HG03469 (cell line): ENCODE measurements at regions not wholly inside any gene's neighbourhood (a gene's known extent, or its start where the extent isn't known, plus 50 kb on each side); places are given as distances from the start of the nearest gene placed in this dataset.
"Not testable (repeated sequence)": the region's sequence is repeated elsewhere in the genome, so short reads cannot be mapped to it uniquely, and the experiment has no call there.

Source experiments
- ATAC-seq: cut with Tn5 transposase; IDR thresholded peaks from one replicate; pipeline ENCODE4 v1.9.1; 2021; ENCODE audit warnings: mild to moderate bottlenecking, moderate library complexity, moderate number of reproducible peaks; ENCODE audit not compliant: unreplicated experiment

- ATAC-seq, result no peak
Measured at GRCh38 chr10:80697926-80698325, 160.2 kb downstream of the SH2D4B start.

GRCh38 chr10:80699602-80700039 is 161.9 kb downstream of the SH2D4B start:
- ATAC-seq, result peak; percentile 65

DNA sequence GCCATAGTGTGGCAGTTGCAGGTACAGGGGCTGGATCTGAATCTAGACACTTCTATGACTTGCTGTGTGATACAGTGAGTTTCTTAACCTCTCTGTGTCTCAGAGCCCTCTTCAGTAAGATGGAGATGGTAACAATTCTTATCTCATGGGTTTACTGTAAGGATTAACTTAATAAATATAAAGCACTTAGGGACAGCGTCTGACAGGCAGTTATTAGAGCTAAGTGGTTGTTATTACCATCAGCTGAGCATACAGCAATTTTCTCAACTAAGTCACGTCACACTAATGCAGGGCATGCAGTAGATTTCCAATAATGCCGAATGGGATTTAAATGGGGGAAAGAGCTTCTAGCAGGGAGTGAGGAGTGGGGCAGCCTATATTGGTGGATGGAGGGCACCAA is 162.6 kb downstream of the SH2D4B start:
- no peak for ATAC-seq

DNA sequence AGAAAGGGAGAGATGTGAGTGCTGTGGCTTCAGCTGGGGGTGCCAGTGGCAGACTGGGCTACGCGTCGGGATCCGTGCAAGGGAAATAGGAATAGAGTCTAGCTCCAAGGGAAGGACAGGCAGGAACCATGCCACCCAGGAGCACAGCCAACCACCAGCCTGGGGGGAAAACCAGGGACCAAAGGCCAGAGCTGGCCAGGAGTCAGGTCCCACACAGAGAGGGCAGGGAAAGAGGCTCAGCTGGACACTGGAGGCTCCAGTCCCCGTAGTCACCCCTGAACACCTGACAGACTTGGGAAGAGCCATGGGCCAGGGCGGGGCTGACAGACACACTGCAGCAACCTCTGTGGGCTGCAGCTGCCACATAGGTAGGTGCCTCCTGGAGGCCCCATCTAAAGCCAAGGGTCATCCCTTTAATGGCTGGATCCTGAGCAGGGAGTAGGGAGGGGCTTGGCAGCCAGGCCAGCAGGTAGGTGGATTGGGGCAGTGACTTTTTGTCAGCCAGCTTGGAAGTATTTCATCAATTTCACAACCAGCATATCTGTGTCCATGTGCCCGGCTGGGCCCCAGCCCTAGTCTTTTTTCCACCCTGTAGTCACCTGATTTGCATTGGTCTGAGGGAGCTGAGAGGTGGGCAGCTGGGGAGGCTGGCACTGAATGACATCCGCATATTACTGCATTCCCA is 163.2 kb downstream of the SH2D4B start:
- ATAC-seq, result no peak

- no peak for ATAC-seq
Measured at GRCh38 chr10:80701706-80702105, 164.0 kb downstream of the SH2D4B start.

DNA sequence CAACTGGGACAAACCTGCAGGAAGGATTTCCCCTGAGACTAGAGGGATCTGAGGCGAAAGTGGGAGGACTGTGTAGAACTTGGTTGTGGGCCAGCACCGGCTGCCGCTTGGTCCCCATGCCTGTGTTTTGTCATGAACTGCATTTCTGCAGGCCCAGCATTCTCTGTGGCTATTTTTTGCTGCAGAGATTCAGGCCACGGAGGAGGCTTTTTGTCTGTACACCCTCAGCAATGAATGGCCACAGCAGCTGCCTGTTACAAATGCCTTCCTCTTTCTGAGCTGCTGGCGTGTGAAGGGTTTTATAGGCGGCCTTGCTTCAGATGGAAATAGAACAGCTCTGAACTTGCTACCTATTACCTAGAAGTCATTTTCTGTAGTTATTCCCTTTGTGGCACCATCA is 164.4 kb downstream of the SH2D4B start:
- no peak for ATAC-seq

GRCh38 chr10:80705899-80706298 is 168.2 kb downstream of the SH2D4B start:
- ATAC-seq, result no peak

DNA sequence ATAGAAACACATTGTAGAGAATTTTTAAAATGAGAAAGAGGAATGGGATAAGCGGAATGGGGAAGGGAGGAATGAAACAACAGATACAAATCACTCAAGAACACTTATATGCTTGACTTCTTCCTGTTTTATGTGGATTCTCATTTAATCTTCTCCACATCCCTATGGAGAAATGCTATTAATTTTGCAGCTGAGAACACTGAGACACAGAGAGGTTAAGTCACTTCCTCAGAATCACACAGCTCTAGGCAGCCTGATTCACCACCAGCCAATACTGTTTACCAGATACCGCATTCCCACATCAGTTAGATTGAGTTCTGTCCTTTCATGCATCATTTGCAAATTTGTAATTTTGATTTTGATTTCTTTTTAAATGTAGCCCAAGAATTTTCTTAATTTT is 170.5 kb downstream of the SH2D4B start:
- ATAC-seq, result no peak

- ATAC-seq, result no peak
Measured at GRCh38 chr10:80708808-80709207, 171.1 kb downstream of the SH2D4B start.

GRCh38 chr10:80709866-80710265 is 172.2 kb downstream of the SH2D4B start:
- ATAC-seq, result no peak

- no peak for ATAC-seq
Measured at GRCh38 chr10:80713398-80713928, 175.8 kb downstream of the SH2D4B start.

GRCh38 chr10:80714566-80714965 is 176.9 kb downstream of the SH2D4B start:
- ATAC-seq, result no peak

DNA sequence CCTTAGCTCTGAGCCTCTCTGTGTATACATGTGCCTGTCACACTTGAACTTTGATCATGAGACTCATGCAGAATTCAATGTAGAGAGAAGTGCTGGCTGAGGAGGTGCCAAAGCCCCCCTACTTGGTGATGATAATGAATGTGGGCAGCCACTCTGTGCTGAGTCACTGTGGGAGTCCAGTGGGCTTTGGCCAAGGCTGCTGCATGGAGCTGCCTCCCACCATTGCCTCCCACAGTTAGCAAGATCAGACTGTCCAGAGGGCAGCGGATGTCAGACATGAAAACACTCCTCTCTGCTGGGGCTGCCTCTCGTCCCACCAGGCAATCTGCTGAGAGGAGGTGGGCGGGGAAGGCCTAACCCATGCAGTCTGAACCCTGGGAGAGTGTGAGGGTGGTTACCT is 180.3 kb downstream of the SH2D4B start:
- no peak for ATAC-seq

DNA sequence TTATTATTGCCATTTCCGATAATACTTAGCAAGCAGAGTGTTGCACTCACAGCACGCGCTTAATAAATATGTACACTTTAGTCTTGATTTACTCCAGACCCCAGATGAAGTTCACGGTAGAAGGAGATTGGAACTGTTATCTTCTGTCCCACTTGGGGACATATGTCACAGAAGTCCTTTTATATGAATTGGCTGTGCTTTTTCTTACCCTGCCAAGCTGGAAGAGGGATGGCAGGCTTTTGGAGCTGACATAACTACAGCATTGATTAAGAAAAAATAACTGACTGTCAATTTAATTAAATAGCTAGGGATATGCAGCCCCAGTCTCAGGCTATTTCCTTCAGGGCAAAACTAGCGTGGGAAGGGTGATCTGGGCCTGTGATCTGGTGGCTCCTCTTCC is 182.2 kb downstream of the SH2D4B start:
- no peak for ATAC-seq

GRCh38 chr10:80720549-80720948 is 182.8 kb downstream of the SH2D4B start:
- no peak for ATAC-seq

GRCh38 chr10:80728354-80728753 is 190.7 kb downstream of the SH2D4B start:
- ATAC-seq, result not testable (repeated sequence)

GRCh38 chr10:80729896-80730295 is 192.2 kb downstream of the SH2D4B start:
- ATAC-seq, result no peak

DNA sequence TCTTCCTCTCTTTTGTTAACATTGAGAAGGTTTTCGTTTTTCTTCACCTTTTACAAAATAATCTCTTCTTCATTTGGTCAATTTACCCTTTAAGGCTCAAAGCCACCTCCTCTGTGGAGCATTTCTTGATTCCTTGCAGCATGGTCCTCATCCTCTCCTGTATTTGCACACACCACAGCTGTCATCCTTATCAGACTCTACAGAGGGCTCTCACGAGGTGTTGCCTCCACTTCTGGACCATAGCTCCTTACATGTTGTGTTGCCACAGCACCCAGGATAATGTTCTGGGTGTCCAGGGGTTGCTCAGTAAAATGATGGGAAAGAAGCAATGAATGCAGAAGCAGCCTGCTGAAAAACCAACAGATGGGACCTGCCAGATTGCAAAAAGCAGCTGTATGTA is 192.8 kb downstream of the SH2D4B start:
- no peak for ATAC-seq

DNA sequence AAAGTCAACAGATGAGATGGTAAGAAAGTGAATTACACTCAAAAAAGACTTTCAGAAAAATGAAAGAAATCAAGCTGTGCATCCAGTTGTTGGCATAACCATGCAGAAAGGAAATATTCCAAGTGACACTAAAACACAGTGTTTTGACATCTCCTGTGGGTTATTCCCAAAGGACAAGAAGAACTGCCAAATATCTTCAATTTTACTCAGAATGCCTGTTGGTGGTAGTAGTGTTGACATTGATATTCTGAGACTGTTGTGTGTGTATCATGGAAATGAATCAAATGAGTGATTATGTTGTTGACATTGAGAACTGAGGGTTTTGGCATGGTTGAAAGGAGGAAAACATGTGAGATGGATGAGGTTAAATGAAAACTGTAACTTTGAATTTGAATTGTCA is 196.9 kb downstream of the SH2D4B start:
- ATAC-seq, result no peak

GRCh38 chr10:80737209-80737608 is 199.5 kb downstream of the SH2D4B start:
- ATAC-seq, result no peak

DNA sequence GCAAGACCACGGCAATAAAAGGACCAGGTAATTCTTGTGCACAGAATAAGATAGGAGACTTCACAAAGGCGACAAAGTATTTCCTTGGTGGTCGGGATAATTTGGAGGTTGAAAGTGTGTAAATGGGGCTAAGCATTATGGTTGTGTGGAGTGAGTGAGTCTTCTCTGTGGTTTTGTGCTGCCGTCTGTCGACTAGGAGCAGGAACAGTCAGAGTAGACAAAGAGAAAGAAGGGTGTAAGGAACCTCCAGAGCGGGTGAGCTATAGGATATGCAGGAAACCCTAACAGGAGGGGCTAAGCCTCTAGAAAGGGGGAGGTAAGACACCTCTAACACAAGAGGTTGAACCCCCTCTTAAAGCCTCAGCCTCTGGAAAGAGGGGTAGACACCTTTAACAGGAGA is 201.6 kb downstream of the SH2D4B start:
- ATAC-seq, result no peak

DNA sequence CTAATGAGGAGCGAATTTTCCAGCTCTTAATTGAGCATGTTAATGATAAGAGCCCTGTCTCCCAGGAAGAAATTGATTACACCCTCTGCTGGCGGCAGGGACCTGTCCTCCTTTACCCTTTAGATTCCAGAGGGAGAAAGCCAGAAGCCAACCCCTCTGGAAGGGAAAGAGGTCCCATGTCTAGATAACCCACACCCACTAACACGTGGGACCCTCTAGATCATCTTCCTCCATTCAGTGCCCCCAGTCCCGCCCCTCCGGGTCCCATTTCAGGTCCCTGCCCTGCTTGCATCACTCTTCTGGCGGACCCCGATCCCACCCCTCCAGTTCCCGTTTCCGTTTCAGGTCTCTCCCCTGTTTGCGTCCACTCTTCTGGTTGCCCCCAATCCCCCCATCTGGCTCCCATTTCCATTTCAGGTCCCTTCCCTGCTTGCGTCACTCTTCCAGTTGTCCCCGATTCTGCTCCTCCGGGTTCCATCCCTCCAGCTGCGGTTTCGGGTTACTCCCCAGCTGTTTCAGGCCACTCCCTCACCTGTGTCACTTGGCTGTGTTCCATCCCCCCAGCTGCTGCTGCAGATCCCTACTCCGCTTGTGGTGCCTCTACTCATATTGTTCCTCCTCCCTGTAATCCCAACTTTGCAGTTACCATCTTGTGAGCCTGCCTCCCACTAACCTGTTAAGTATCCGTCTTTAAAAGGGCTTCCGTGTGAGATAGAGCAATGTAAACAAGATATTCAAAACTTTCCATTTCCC is 202.4 kb downstream of the SH2D4B start:
- no peak for ATAC-seq
